ENCODE measurements at regions not wholly inside any gene's neighbourhood (a gene's known extent, or its start where the extent isn't known, plus 50 kb on each side); places are given as distances from the start of the nearest gene placed in this dataset.
"Not testable (repeated sequence)": the region's sequence is repeated elsewhere in the genome, so short reads cannot be mapped to it uniquely, and the experiment has no call there.

- no peak for DNase-seq
Observed at GRCh38 chr11:90448256-90448655, 225.4 kb upstream of the CHORDC1 start.

DNA sequence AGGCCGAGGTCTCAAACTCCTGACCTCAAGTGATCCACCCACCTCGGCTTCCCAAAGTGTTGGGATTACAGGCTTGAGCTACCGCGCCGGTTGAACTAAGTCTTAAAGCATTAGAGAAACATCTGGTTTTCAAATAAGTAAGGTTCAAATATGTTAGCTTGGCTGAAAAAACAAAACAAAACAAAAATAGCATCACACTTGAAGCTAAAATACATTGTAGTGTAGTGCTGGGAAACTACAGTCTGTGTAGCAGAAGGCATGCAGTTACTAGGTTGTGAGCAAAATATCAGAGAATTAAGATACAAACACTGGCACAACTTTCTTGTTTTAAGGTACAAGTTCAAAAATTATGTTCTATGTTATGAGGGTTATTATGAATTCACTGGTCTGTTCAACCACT, 224.8 kb upstream of the CHORDC1 start:
- no peak for DNase-seq

DNA sequence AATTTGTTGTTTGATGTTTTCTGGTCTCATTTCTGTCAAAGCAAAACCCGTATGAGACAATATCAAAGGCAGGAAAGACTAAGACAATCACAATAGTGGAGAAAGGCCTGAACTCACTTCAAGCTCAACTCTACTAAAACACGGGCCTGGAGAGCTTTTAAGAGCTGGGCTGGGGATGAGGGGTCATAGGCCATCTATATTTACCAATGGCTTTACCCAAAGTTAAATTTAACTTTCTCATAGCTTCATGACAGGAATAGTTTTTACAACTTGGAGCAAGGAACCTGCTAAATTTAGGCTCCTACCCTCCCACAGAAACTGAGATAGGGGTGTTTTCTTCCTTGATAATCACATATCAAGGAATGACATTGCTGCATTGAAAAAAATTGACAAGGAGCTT, 223.4 kb upstream of the CHORDC1 start:
- no peak for DNase-seq

DNA sequence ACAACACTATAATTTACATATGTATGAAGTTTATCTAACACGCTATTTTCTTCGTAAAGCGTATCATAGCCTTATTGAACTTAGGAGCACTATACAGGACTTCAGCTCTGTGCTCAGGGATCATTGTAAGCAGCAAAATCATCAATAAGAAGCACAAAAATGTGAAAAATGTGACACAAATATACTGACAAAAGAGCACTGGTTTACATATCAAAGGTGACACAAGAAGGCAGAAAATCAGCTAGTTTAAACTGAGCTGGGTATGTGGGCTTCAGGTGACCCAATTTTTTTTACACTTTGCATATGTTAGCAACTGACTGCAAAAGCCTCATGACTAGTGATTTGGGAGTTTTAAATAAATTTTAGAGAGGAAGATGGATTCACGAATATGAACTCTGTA, 215.2 kb upstream of the CHORDC1 start:
- no peak for DNase-seq

- no peak for DNase-seq
Observed at GRCh38 chr11:90434858-90435257, 212.0 kb upstream of the CHORDC1 start.

GRCh38 chr11:90428836-90429235, 206.0 kb upstream of the CHORDC1 start:
- no peak for DNase-seq

GRCh38 chr11:90426442-90426841, 203.6 kb upstream of the CHORDC1 start:
- DNase-seq: no peak

DNA sequence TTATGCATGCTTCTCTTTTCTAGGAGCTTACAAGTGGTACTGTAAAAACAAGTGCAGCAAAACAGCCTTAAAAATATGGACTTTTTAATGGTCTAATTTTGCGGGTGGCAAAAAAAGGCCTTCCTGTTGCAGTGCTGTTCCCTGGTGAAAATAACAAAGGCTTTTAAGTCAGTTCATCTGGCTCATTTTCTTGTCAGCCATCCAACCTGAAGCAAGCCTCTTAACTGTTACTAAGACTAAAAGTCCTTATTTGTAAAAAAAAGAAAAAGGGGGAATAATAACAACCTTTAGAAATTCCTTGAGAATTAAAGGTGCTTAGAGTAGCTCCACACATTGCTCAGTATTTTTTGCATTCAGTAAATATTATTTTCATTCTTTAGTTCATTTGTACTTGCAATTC, 200.5 kb upstream of the CHORDC1 start:
- DNase-seq: no peak

- DNase-seq: not testable (repeated sequence)
Observed at GRCh38 chr11:90422787-90423186, 199.9 kb upstream of the CHORDC1 start.

DNA sequence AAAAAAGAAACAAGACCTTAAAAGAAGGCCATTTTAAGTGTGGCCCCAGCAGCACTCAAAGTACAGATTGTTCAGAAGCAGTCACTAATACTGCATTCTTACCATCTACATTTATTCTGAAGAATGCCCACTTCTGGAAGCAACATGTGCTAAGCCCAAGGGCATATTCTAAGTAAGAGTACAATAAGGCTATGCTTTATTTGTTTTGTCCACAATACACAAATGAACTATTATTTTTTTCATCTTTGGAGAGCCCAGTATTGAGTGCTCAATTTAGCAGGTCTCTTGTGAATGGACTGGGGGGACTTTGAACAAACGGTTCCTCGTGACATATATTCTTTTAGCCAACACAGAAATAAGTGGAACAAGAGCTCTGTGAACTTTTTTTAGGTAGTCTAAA, 191.4 kb upstream of the CHORDC1 start:
- no peak for DNase-seq

DNA sequence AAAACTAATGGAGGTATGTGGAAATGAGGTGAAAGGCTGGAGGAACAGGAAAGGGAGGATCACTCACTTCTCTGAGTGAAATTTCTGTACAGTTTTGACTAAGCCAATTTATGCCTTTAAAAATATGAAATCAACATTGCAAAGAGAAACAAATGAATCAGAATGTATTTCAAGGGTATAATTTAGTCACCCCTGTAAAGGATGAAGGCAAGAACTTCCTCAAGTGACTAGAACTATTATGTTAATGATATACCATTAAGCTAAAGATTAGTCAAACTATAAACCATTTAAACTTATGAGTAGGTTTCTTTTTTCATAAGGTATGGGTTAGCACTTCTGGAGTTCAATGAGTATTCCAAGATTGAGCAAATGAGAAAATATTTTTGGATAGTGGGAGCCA, 184.5 kb upstream of the CHORDC1 start:
- DNase-seq: no peak

DNA sequence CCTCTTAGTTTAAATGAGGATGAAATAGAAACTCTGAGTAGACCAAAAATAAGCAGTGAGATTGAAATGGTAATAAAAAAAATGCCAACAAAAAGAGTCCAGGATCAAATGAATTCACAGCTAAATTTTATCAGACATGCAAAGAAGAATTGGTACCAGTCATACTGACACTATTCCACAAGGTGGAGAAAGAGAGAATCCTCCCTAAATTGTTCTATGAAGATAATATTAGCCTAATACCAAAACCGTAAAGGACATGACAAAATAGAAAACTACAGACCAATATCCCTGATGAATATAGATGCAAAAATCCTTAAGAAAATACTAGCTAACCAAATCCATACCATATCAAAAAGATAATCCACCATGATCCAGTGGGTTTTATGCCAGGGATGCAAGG, 169.8 kb upstream of the CHORDC1 start:
- no peak for DNase-seq

DNA sequence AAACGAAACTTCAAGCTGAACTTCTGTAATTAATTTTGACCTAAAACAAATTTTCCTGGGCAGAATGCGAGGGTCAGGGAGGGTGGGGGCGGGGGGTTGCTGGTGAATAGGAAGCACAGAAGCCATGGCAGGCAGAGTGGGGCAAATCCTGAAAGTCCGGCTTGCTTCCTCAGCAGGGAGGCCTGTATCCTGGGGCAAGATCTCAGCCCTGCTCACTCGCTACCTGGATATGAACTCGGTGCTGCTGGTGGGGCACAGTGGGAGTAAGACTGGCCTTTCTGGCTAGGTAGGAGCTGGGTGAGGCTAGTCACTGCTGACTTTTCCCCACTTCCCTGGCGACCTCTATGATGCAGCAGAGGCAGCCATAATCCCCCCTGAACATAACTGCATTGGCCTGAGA, 168.9 kb upstream of the CHORDC1 start:
- no peak for DNase-seq

GRCh38 chr11:90380206-90380605, 157.4 kb upstream of the CHORDC1 start:
- DNase-seq: no peak

DNA sequence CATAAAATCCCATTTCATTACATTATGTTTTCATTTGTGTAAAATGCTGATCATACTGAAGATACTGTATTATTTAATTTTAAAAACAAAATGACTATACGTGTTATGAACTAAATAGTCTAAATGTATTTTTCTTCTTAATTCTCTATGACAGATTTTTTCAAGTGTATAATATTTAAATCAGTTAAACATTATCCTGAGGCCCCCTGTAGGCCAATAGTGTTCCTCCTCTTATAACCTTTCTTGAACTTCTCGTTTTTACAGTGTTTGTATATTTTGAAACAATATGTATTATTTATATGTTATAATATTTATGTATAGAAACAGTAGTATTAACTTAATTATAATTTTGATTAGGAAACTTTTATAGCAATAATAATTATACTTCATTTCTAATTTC, 151.1 kb upstream of the CHORDC1 start:
- no peak for DNase-seq

- DNase-seq: no peak
Observed at GRCh38 chr11:90364527-90364926, 141.7 kb upstream of the CHORDC1 start.

GRCh38 chr11:90363739-90364138, 140.9 kb upstream of the CHORDC1 start:
- DNase-seq: no peak

DNA sequence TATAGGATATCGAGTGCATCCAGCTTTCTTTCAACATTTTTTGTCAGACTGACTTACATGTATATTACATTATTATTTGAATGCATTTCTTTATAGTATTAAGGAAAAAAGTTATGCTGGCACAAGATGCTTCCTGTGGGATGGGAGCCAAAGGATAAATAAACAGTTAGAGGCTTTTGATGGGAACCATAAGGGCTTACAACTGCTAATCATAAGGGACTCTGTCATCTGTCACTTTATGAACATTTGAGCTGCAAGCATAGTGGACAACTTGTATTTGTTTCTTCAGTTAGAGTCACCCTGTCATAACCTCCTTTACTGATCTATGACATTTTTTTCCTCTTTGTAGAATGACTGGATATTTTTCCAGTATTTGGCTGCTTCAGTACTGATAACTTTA, 132.4 kb upstream of the CHORDC1 start:
- no peak for DNase-seq

DNA sequence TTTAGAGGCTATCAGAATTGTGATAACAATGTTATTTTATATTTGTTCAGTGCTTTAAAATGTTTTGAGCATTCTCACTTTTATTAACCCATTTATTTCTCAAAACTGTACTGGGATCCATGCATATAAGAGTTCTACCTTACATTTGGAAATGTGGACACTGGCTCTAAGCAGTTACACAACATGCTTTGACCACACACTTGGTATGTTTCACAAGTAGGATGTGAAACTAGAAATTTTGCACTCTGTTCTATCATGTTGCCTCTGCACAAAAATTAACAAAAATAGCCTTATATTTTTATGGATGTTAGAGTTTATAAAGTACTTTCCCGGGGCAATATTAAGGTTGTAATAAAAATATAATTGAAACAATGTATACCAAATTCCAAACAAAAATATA, 126.9 kb upstream of the CHORDC1 start:
- DNase-seq: no peak

DNA sequence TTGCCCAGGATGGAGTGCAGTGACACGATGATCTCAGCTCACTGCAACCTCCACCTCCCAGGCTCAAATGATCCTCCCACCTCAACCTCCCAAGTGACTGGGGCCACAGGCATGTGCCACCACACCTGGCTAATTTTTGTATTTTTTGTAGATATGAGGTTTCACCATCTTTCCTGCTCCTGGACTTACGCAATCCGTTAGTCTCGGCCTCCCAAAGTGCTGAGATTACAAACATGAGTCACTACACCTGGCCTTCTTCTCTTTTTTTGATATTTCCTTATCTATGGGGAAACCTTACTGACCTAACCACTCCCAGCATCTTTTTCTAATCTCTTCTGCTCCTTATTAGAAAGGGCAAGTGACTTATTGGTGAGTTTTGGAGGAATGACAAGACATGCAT, 121.7 kb upstream of the CHORDC1 start:
- DNase-seq: no peak

GRCh38 chr11:90343673-90344072, 120.8 kb upstream of the CHORDC1 start:
- DNase-seq: no peak

DNA sequence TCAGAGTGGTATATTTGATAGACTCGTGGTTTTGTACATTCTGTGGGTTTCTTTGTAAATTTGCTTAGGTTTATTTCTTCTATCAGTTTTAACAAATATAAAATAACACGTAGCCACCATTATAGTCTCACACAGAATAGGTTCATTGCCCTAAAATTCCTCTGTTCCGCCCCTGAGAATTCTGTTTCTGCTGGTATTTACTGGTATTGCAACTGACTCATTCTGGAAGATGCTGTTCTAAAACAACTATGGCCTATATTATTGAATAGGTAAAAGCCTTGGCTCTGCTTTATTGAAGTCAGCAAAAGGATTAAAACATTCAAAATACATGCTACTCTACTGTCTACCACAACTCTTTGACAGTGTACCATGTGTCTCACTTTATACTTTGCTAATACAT, 119.1 kb upstream of the CHORDC1 start:
- no peak for DNase-seq

DNA sequence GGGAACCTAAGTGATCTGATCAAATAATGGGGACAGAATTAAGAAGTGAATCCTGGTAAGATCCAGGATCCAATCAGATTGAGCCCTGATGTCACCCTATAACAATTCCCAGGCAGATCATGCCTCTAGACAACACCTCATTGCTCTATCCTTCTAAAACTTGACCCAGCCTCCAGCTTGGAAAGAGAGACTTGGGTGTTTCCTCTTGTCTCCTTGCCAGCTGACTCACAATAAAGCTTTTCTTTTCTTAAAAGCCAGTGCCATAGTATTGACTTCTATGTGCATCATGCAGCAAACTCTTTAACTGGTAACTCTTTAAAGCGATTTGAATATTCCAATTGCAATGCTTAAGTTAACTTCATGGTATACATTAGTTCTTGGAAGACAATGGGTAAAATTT, 109.6 kb upstream of the CHORDC1 start:
- DNase-seq: no peak

GRCh38 chr11:90330632-90331031, 107.8 kb upstream of the CHORDC1 start:
- no peak for DNase-seq

GRCh38 chr11:90329043-90329442, 106.2 kb upstream of the CHORDC1 start:
- DNase-seq: no peak

GRCh38 chr11:90326647-90327046, 103.8 kb upstream of the CHORDC1 start:
- no peak for DNase-seq
